ENCODE measurements at regions not wholly inside any gene's neighbourhood (a gene's known extent, or its start where the extent isn't known, plus 50 kb on each side); places are given as distances from the start of the nearest gene placed in this dataset.

DNA sequence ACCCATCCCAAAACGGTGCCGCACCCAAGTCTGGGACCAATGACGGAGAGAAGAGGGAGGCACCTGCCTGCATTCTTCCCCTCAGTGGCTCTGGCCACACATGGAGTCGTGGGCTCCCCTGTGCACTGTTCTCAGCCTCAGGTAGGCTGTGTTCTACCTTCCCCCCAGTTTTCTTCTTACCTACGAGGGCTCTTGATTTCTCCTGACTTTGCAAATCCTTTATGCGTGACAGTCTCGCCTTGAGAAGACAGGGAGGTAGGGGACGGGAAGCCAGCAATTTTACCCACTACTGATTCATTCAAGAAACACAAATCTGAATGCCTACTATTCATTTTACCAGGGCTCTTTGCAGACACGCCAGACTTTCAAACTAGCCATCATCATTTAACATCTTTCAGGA, 261.3 kb upstream of the NSMCE3 start:
- no peak overlapping the region for H3K4me3 ChIP-seq (replicated peaks in 1 of 3; ENCODE audit: insufficient read depth in 1 of 3, low read depth in 1 of 3, low read length in 3 of 3)
- H2AFZ ChIP-seq (ENCODE audit: low read depth, low read length) = no peak overlapping the region
- H3K9ac ChIP-seq (replicated peaks; ENCODE audit: extremely low read depth, insufficient read depth, low read length) = no peak overlapping the region
- intact Hi-C loops (cut with micrococcal nuclease) = no loop called here
- CTCF ChIA-PET = no interaction called here
- H3K4me1 ChIP-seq (ENCODE audit: control insufficient read depth, extremely low read depth, insufficient read depth, low read length) = no peaks in the 10 kb centered on the region
- no peaks in the 10 kb centered on the region for H3K36me3 ChIP-seq (ENCODE audit: control insufficient read depth in 2 of 2, extremely low read depth in 1 of 2, insufficient read depth in 2 of 2, low read length in 2 of 2)
- no peak for FAIRE-seq
- H3K79me2 ChIP-seq (ENCODE audit: control insufficient read depth, insufficient read depth, low read length) = no peaks in the 10 kb centered on the region
- POLR2A ChIA-PET = no interaction called here
- no peaks in the 10 kb centered on the region for H4K20me1 ChIP-seq (replicated peaks; ENCODE audit: control insufficient read depth, extremely low read depth, insufficient read depth, low read length)
- H3K9me3 ChIP-seq (replicated peaks; ENCODE audit: control insufficient read depth, insufficient read depth, low read length) = no peaks in the 10 kb centered on the region
- H3K4me2 ChIP-seq (ENCODE audit: insufficient read depth, low read length) = no peak overlapping the region
- no peak for DNase-seq (ENCODE audit: low read depth, low spot score)
- dilution Hi-C loops (cut with MboI; ENCODE audit: extremely low pct_ligation_motif_present, low sequenced_read_pairs) = no loop called here
- H3K27ac ChIP-seq (ENCODE audit: insufficient read depth, low read depth, low read length) = no peak overlapping the region
- no peaks in the 10 kb centered on the region for H3K27me3 ChIP-seq (ENCODE audit: control insufficient read depth in 2 of 2, insufficient read depth in 2 of 2, low read length in 2 of 2)
- BruUV-seq (replicated peaks) = no TSS peak
- no peaks in the 10 kb centered on the region for H3K9me1 ChIP-seq (replicated peaks; ENCODE audit: control insufficient read depth, extremely low read depth, insufficient read depth, low read length)
- no peak for TF ChIP-seq POLR2AphosphoS5 (IDR thresholded peaks at IDR 0.05; ENCODE audit: insufficient read depth, low read depth, low read length)
- TF ChIP-seq FOS (IDR thresholded peaks at IDR 0.05; ENCODE audit: borderline replicate concordance, insufficient read depth, low read length) = no peak
- TF ChIP-seq EZH2 (IDR thresholded peaks at IDR 0.05; ENCODE audit: borderline replicate concordance, low read depth, low read length, severe bottlenecking) = no peak
- TF ChIP-seq, protein P1, sequence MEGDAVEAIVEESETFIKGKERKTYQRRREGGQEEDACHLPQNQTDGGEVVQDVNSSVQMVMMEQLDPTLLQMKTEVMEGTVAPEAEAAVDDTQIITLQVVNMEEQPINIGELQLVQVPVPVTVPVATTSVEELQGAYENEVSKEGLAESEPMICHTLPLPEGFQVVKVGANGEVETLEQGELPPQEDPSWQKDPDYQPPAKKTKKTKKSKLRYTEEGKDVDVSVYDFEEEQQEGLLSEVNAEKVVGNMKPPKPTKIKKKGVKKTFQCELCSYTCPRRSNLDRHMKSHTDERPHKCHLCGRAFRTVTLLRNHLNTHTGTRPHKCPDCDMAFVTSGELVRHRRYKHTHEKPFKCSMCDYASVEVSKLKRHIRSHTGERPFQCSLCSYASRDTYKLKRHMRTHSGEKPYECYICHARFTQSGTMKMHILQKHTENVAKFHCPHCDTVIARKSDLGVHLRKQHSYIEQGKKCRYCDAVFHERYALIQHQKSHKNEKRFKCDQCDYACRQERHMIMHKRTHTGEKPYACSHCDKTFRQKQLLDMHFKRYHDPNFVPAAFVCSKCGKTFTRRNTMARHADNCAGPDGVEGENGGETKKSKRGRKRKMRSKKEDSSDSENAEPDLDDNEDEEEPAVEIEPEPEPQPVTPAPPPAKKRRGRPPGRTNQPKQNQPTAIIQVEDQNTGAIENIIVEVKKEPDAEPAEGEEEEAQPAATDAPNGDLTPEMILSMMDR (IDR thresholded peaks at IDR 0.05; ENCODE audit: extremely low read depth in 1 of 2, insufficient read depth in 1 of 2, low read depth in 1 of 2, low read length in 2 of 2) = no peak

DNA sequence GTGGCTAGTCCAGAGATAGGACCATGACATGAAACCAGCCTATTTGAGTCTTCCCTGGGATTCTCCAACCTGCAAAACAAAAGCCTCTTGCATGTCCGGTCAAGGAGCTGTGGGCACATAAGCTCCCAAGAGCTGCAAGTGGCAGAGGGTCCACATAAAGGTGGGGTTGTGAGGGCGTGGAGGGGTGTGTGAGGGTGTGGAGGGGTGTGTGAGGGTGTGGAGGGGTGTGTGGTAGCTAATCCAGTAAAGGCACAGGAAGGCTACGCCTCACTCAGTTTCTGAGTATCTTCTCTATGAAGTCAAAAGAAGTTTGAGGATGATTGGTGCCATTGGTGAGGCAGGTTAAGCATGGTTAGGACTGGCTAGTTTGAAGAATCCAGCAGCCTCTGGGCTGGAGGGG, 259.4 kb upstream of the NSMCE3 start:
- Histone ChIP-seq H2AFZ (ENCODE audit: low read depth, low read length) (no peak overlapping the region), H4K20me1 (replicated peaks; ENCODE audit: control insufficient read depth, extremely low read depth, insufficient read depth, low read length) (no peaks in the 10 kb centered on the region), H3K27ac (ENCODE audit: insufficient read depth, low read depth, low read length) (no peak overlapping the region), H3K9ac (replicated peaks; ENCODE audit: extremely low read depth, insufficient read depth, low read length) (no peak overlapping the region), H3K27me3 (ENCODE audit: control insufficient read depth in 2 of 2, insufficient read depth in 2 of 2, low read length in 2 of 2) (no peaks in the 10 kb centered on the region), H3K79me2 (ENCODE audit: control insufficient read depth, insufficient read depth, low read length) (no peaks in the 10 kb centered on the region), H3K4me1 (ENCODE audit: control insufficient read depth, extremely low read depth, insufficient read depth, low read length) (no peaks in the 10 kb centered on the region), H3K9me1 (replicated peaks; ENCODE audit: control insufficient read depth, extremely low read depth, insufficient read depth, low read length) (no peaks in the 10 kb centered on the region), H3K36me3 (ENCODE audit: control insufficient read depth in 2 of 2, extremely low read depth in 1 of 2, insufficient read depth in 2 of 2, low read length in 2 of 2) (no peaks in the 10 kb centered on the region), H3K4me3 (replicated peaks in 1 of 3; ENCODE audit: insufficient read depth in 1 of 3, low read depth in 1 of 3, low read length in 3 of 3) (no peak overlapping the region), H3K4me2 (ENCODE audit: insufficient read depth, low read length) (no peak overlapping the region), H3K9me3 (replicated peaks; ENCODE audit: control insufficient read depth, insufficient read depth, low read length) (no peaks in the 10 kb centered on the region)
- TF ChIP-seq POLR2A (IDR thresholded peaks at IDR 0.05; ENCODE audit: low read depth, low read length) = no peak
- TF ChIP-seq, protein P2, sequence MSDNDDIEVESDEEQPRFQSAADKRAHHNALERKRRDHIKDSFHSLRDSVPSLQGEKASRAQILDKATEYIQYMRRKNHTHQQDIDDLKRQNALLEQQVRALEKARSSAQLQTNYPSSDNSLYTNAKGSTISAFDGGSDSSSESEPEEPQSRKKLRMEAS (IDR thresholded peaks at IDR 0.05; ENCODE audit: insufficient read depth, insufficient read length) = no peak
- no peak for TF ChIP-seq EZH2 (IDR thresholded peaks at IDR 0.05; ENCODE audit: borderline replicate concordance, low read depth, low read length, severe bottlenecking)
- TF ChIP-seq GATA2 (IDR thresholded peaks at IDR 0.05; ENCODE audit: insufficient read depth, insufficient read length, low read depth, low read length) = no peak
- TF ChIP-seq, protein P1 (IDR thresholded peaks at IDR 0.05; ENCODE audit: extremely low read depth in 1 of 2, insufficient read depth in 1 of 2, low read depth in 1 of 2, low read length in 2 of 2) = no peak
- no peak for TF ChIP-seq FOS (IDR thresholded peaks at IDR 0.05; ENCODE audit: borderline replicate concordance, insufficient read depth, low read length)
- no peak for TF ChIP-seq JUN (IDR thresholded peaks at IDR 0.05; ENCODE audit: borderline replicate concordance, insufficient read depth, insufficient read length, low read depth)
- no peak for TF ChIP-seq MYC (IDR thresholded peaks at IDR 0.05; ENCODE audit: low read depth, low read length)
- TF ChIP-seq POLR2AphosphoS5 (IDR thresholded peaks at IDR 0.05; ENCODE audit: insufficient read depth, low read depth, low read length) = no peak
- CTCF ChIA-PET = no interaction called here
- intact Hi-C loops (cut with micrococcal nuclease) (no loop called here), dilution Hi-C loops (cut with MboI; ENCODE audit: extremely low pct_ligation_motif_present, low sequenced_read_pairs) (no loop called here)
- BruUV-seq (replicated peaks) = no TSS peak
- POLR2A ChIA-PET = no interaction called here
- DNase-seq (ENCODE audit: low read depth, low spot score) (no peak), FAIRE-seq (no peak)
